HG02981 (cell line): ENCODE measurements at regions not wholly inside any gene's neighbourhood (a gene's known extent, or its start where the extent isn't known, plus 50 kb on each side); places are given as distances from the start of the nearest gene placed in this dataset.

Experiments used
- ATAC-seq: cut with Tn5 transposase; IDR thresholded peaks from one replicate; pipeline ENCODE4 v1.9.1; 2021; ENCODE audit warnings: mild to moderate bottlenecking, moderate library complexity; ENCODE audit not compliant: unreplicated experiment

DNA sequence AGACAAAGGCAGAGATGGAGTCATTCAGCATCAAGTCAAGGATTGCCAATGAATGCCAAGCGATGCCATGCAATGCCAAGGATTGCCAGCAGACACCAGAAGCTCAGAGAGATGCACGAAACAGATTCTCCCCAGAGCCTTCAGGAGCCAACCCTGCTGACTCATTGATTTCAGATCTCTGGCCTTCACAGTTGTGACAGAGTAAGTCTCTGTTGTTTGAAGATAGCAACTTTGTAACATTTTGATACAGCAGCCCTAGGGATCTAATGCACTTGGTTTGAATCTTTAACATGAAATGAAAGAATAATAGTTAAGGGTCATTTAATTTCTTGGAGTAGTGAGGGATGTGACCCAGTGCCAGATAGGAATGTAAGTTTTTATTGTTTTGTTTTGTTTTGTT, 287.4 kb upstream of the RUNX1 start:
- ATAC-seq = no peak

GRCh38 chr21:35335951-35336446, 286.9 kb upstream of the RUNX1 start:
- ATAC-seq = no peak

GRCh38 chr21:35333831-35334618, 284.9 kb upstream of the RUNX1 start:
- ATAC-seq = no peak

DNA sequence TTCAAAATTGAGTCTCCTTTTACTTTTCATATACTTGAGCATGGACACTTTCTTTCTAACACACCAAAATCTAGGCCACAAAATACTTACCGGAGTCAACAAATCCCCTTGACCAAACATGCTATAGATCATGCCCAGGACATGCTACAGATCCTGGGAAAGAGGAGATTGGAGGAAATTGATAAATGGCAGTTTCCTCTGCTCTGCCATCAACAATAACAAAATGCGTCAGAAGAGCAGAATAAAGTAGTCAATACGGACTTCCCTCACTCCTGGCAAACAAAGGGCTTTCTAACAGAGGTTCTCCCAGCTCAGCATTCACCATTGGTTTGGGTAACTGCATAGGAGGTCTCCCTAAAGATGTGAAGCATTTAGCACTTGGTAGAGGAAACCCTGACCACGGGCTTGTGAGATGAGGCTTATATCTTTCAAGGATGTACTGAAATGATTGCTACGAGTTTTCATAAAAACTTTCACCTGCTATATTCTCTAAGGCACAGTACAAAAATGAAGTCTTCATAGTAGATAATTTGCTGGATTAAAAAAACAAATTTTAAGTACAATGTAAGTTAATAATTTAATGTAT, 283.8 kb upstream of the RUNX1 start:
- ATAC-seq = no peak

DNA sequence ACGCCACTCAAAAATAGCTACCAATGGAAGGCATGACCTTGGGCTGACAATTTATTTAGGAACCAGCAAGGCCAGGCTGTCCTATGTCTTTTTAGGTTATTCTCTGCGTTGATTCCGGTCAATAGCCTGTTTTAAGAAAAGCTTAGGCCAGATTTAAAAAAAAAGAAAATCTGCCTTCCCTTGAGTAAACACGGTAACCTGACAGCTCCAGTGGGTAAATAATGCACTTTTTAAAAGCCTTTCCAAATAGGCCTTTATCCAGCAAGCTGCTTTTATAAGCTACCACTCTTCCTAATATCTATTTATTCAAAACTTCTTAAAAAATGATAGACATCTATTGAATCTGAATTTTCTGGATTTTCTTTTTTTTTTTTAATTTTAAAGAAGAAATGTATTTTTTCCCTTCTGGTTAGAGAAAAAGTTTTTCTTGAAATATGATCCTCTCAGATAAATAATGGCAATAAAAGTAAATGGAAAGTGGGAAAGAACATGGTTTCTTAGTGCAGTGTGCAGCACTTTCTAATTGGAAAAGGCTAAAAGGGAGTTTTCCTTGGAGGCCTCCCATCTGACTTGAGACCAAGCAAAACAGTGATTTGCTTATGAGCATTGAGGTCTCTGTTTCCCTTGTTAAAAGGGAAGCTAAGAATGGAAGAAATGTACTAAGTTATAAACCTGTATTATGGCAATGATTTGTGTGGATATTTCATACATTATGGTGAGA, 281.0 kb upstream of the RUNX1 start:
- ATAC-seq = no peak

GRCh38 chr21:35328856-35329455, 279.9 kb upstream of the RUNX1 start:
- ATAC-seq = no peak

- no peak for ATAC-seq
These were observed 277.6 kb upstream of the RUNX1 start for GRCh38 chr21:35326677-35327076.

DNA sequence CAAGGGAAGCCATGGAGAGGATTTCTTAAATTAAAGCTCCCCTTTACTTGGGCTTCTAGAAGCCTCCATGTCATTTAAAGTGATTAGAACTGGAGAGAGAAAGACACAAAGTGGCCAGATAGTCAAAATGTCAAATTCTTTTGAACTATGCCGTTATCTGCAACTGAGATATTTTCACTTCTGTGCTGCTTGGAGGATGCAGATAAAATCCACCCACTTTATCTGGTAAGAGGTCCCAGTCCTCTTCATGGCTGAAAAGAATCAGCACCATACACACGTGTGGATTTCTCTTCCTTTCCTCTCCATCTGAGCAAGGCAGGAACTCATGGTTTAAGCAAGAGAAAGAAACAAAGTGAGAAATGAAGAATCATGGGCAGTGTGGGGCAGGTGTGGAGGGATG, 276.9 kb upstream of the RUNX1 start:
- ATAC-seq = no peak

GRCh38 chr21:35324372-35325220, 275.5 kb upstream of the RUNX1 start:
- no peak for ATAC-seq

DNA sequence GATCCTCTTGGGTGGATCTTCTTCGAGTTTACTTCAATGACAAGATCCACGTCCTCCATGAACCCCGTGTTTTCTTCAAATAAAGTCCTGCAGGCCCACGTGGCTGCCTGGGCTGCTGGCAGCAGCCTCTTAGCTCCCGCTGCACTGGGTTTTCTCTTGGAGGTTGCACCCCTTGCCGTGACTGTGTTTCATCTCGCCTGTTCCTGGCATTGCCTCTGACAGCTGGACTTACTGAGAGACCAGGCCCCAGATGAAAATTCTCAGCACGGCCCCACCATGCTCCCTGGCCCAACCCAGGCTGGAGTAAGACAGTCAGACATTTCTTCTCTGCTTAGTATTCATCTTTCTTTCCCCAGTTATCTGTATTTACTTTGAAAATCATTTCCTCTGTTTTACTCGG, 274.8 kb upstream of the RUNX1 start:
- ATAC-seq = no peak

- ATAC-seq = no peak
These were observed 272.5 kb upstream of the RUNX1 start for GRCh38 chr21:35321322-35322200.

DNA sequence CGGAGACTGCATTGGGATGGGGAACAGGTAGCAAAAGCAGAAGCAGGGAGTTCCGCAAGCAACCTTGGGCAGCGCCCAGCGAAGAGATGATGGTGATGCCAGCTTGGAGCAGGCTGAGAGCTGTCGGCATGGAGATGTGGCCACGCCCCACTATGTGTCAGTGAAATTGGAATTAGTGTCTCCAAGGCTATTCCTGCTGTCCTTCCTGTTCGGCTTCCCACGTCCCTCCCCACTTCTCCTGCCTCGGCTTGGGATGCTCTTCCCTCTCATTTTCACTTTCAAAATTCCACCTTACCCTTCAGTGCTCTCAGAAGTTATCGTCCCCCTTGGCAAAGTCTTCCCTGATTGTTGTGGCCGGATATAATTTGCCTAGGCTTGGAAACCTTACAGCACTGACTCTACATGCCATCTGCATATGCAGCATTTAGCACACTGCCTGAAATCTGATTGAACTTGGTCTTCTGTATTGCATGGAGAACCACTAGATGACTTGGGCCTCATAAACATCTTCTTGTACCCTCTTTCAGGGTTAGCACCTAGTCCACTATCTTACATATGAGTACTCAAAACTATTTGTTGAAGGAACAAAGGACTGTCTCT, 270.7 kb upstream of the RUNX1 start:
- ATAC-seq = no peak

DNA sequence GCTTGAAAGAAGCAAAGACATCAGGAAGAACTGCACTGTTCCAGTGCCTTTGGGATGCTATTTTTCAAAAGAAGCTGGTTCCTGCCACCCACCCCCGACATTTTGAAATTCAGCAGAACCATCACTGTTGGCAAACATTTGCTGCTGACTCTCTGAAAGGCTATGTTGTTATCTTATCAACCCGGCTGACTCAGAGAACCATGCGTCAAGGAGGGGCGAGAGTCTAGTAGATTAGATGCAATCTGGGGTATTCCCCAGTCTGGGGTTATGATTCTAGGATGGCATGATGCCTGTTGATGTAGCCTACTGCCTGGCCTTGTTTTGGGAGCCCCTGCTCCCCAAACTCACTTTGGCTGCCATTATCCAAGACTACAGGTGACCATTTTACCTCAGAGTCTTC, 267.8 kb upstream of the RUNX1 start:
- ATAC-seq = no peak

DNA sequence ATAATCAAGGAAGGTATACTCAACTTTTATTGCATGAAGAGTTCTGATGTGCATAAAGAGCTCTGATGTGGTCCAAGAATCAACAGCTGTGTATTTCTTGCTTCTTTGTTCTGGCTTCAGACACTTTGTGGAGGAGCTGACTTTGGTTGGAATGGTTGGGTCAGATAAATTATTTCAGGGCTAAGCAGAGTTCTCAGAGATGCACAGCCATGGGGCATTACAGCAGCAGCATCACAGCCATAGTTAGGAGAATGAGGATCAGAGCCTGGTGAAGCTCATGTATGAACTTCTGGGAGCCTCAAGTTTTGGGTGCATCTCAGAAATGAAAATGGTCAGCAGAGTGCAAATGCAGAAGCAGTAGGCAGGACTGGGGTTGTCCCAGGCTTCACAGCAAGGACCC, 267.4 kb upstream of the RUNX1 start:
- no peak for ATAC-seq

DNA sequence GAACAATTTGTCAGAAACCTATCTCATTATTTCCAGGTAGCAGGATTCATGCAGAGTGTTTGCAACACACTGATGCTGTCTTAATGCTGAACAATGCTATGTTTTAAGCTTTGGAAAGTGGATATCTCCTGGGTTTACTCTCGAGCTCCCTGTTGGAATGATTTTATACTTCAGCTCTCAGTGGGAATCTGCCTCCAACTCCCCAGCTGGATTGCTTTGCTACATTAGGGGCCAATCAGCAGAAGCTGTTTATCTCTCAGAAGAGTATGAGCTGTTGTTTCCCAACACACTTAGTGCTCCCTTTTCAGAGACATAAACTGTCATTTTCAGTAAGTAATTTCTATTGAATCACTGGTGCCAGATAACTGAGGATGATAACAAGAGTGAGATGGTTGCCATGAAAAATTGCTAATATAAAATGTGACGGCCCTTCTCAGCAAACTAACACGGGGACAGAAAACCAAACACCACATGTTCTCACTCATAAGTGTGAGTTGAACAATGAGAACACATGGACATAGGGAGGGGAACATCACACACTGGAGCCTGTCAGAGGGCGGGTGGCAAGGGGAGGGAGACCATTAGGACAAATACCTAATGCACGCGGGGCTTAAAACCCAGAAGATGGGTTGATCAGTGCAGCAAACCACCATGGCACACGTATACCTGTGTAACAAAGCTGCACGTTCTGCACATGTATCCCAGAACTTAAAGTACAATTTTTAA, 265.9 kb upstream of the RUNX1 start:
- ATAC-seq = no peak

GRCh38 chr21:35311985-35312384, 262.9 kb upstream of the RUNX1 start:
- no peak for ATAC-seq

GRCh38 chr21:35309316-35309715, 260.2 kb upstream of the RUNX1 start:
- no peak for ATAC-seq

GRCh38 chr21:35303085-35303484, 254.0 kb upstream of the RUNX1 start:
- ATAC-seq = no peak

- no peak for ATAC-seq
These were observed 249.7 kb upstream of the RUNX1 start for GRCh38 chr21:35298757-35299156.
